ENCODE measurements at regions not wholly inside any gene's neighbourhood (a gene's known extent, or its start where the extent isn't known, plus 50 kb on each side); places are given as distances from the start of the nearest gene placed in this dataset.
"Not testable (repeated sequence)": the region's sequence is repeated elsewhere in the genome, so short reads cannot be mapped to it uniquely, and the experiment has no call there.

- no peak for DNase-seq
These were observed 586.3 kb upstream of the ANKRD30A start for GRCh38 chr10:36538953-36539586.

DNA sequence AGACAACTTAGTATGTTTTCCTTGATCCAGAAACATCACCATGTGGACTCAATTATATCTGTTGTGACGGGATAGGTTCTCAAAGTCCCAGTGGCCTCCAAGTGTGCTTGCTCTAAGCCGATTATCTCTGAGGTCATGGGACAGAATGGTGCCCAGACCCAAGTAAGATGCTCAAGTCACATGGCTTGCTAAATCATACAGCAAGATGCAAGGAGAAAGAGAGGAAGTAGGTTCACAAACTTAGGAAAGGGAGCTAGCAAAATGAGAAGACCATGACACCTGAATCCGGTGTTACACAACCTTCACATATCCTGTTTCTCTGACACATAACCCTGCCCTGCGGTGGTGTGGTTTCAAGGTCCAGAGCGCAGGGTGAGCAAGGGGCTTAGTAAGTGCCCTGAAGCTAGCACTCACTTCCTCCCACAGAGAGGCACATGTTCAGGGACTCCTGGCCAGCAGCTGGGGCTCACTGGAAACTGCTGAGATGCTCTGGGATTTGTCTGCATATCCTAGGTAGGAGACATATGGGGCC, 590.9 kb upstream of the ANKRD30A start:
- DNase-seq: no peak

GRCh38 chr10:36533861-36534260, 591.5 kb upstream of the ANKRD30A start:
- DNase-seq: no peak

DNA sequence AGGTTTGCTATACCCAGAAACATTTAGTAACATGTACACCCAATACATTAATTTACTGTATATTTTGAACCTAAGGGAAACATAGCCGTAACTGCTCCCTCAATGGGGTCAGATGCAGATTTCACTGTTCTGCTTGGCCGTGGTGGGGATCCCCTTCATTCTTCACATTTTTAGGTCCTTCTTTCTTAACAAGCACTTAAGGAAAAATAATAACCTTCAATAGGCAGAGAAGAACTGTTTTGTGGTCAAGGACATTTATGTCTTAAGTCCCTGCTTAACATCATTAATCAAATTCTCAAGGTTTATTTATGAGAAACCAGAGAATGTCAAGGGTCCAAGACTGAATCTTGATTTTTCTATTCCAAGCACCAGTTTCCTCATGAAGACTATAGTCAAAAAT, 592.1 kb upstream of the ANKRD30A start:
- no peak for DNase-seq

- no peak for DNase-seq
These were observed 593.8 kb upstream of the ANKRD30A start for GRCh38 chr10:36531621-36532020.

DNA sequence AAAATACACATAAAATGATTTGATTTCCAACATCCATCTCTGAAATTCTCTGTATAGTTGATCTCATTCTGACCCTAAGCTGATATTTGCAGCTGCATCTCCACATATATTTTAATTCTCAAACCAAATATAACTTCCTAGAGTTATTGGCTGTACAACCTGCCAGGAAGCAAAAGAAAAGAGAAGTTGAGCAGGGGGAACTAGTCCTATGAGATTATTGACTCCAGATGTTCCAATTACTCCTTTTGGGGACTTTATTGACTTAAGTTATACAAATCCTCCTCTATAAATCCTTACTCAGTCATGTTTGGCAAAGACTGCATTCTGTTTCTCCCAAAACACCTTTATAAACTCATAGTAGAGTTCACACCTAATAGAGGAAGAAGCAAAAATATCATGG, 599.4 kb upstream of the ANKRD30A start:
- no peak for DNase-seq

- not testable (repeated sequence) for DNase-seq
These were observed 601.3 kb upstream of the ANKRD30A start for GRCh38 chr10:36524126-36524525.

GRCh38 chr10:36519909-36520308, 605.5 kb upstream of the ANKRD30A start:
- no peak for DNase-seq

- no peak for DNase-seq
These were observed 609.1 kb upstream of the ANKRD30A start for GRCh38 chr10:36516281-36516680.

- DNase-seq: no peak
These were observed 610.1 kb upstream of the ANKRD30A start for GRCh38 chr10:36515319-36515718.

- DNase-seq: no peak
These were observed 617.7 kb upstream of the ANKRD30A start for GRCh38 chr10:36507715-36508114.

DNA sequence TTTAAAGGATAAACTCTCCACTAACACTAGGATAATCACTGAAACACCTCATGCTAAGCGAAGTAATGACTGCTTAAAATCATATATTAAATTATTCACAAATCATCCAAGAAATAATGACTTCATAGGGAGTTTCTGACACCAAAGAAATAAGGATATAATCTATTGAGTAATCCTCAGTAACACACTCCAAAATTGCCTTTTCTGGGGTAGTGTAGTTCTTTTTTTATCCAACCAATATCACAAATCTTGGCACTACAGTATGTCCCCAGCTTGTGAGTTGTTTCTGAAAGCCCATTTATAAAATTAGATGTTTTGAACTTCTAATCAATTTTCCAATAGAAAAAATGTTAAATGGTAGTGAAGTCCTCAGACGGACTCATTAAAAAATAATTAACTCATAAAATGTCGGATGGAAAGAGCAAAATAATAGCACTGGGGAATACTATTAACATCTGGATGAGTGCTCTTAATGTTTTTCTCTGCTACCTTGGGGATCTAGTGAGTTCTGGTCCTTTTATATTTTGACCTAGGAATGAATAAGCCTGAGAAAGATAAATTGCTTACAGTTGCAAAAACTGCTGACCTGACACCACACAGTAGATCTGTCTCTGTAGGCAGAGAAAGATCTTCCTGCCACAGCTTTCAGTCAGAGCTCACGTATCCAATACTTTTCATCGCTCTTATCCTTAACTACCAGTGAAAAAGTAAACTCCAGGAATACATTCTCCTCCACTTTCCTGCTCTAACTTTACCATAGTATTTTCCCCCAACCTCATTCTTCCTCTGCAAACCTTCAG, 618.5 kb upstream of the ANKRD30A start:
- DNase-seq: no peak

DNA sequence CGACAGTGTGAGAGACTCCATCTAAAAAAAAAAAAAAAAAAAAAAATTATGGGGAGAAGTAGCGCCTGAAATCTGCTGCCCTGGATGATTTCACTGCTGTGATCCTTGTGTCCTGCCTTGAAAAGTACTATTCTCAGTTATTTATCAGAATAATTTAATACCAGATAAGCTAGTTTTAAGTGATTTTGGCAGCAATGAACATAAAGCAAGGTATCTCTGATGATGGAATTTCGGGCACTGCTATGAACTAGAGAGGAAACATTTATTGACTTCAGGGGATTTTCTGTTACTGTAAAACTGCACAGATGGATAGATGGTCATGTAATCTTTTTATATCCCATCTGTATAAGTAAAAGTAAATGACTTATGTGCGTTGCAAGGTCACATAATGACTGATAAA, 619.1 kb upstream of the ANKRD30A start:
- DNase-seq: no peak

GRCh38 chr10:36504758-36505157, 620.6 kb upstream of the ANKRD30A start:
- DNase-seq: no peak

DNA sequence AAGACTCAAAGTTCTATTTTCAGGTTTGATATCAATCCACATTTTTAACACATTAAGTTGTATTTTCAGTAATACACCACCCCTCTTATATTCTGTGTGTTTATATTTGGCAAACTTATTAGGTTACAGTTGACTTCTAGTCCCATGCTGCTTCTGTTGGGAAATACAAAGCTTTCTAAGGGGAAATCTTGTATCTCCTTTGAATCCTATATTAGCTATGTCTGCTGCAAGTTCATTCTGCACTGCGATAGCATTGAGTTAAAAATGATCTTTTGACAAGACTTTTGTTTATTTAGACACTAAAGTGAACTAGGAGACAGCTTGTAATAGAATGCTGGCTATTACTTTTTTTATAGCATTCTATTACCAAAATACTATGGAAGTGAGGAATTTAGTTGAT, 625.1 kb upstream of the ANKRD30A start:
- no peak for DNase-seq

GRCh38 chr10:36499693-36500092, 625.7 kb upstream of the ANKRD30A start:
- DNase-seq: no peak

DNA sequence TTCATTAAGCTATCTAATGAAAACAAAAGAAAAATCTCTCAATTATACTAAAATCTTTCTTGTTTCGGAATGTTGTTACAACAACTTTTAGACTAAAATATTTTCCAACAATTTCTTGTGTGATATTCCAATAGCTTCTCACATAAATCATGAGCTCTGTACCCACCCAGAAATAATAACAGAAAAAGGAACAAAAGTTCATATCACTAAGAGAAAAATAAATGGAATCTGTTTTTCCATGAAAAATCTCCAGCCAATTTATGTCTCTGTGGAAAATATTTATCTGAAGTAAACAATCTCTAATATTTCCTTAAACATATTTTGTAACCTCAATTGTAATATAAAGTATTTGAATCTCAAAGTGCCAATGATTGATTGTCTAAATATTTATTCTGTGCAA, 628.6 kb upstream of the ANKRD30A start:
- DNase-seq: no peak

GRCh38 chr10:36494371-36494770, 631.0 kb upstream of the ANKRD30A start:
- DNase-seq: no peak

- no peak for DNase-seq
These were observed 631.9 kb upstream of the ANKRD30A start for GRCh38 chr10:36493516-36493880.

GRCh38 chr10:36492590-36493515, 632.5 kb upstream of the ANKRD30A start:
- no peak for DNase-seq

GRCh38 chr10:36491926-36492325, 633.5 kb upstream of the ANKRD30A start:
- DNase-seq: no peak

- no peak for DNase-seq
These were observed 635.7 kb upstream of the ANKRD30A start for GRCh38 chr10:36489611-36490228.

- no peak for DNase-seq
These were observed 636.2 kb upstream of the ANKRD30A start for GRCh38 chr10:36489181-36489580.

Data from OCI-M1 (cell line).